ENCODE measurements at regions not wholly inside any gene's neighbourhood (a gene's known extent, or its start where the extent isn't known, plus 50 kb on each side); places are given as distances from the start of the nearest gene placed in this dataset.
"Not testable (repeated sequence)": the region's sequence is repeated elsewhere in the genome, so short reads cannot be mapped to it uniquely, and the experiment has no call there.

GRCh38 chr10:84571146-84571545 is 242.8 kb downstream of the CCSER2 start:
- DNase-seq, result no peak

GRCh38 chr10:84574102-84574501 is 245.7 kb downstream of the CCSER2 start:
- no peak for DNase-seq

- no peak for DNase-seq
Observed at GRCh38 chr10:84581976-84582375, 253.6 kb downstream of the CCSER2 start.

- no peak for DNase-seq
Observed at GRCh38 chr10:84583501-84583900, 255.1 kb downstream of the CCSER2 start.

- DNase-seq, result no peak
Observed at GRCh38 chr10:84587789-84588188, 259.4 kb downstream of the CCSER2 start.

- DNase-seq, result no peak
Observed at GRCh38 chr10:84588426-84588825, 260.0 kb downstream of the CCSER2 start.

GRCh38 chr10:84588971-84589370 is 260.6 kb downstream of the CCSER2 start:
- DNase-seq, result no peak

- DNase-seq, result no peak
Observed at GRCh38 chr10:84589526-84590205, 261.3 kb downstream of the CCSER2 start.

GRCh38 chr10:84590327-84591193 is 262.2 kb downstream of the CCSER2 start:
- no peak for DNase-seq

GRCh38 chr10:84593506-84593905 is 265.1 kb downstream of the CCSER2 start:
- no peak for DNase-seq

GRCh38 chr10:84596585-84596984 is 268.2 kb downstream of the CCSER2 start:
- no peak for DNase-seq

- no peak for DNase-seq
Observed at GRCh38 chr10:84599254-84599653, 270.9 kb downstream of the CCSER2 start.

GRCh38 chr10:84600947-84601346 is 272.6 kb downstream of the CCSER2 start:
- no peak for DNase-seq

GRCh38 chr10:84602543-84602942 is 274.2 kb downstream of the CCSER2 start:
- DNase-seq, result not testable (repeated sequence)

- DNase-seq, result no peak
Observed at GRCh38 chr10:84603971-84604370, 275.6 kb downstream of the CCSER2 start.

GRCh38 chr10:84605802-84606201 is 277.4 kb downstream of the CCSER2 start:
- DNase-seq, result no peak

- no peak for DNase-seq
Observed at GRCh38 chr10:84606428-84606827, 278.0 kb downstream of the CCSER2 start.

GRCh38 chr10:84607044-84607443 is 278.7 kb downstream of the CCSER2 start:
- no peak for DNase-seq

- DNase-seq, result no peak
Observed at GRCh38 chr10:84607523-84607922, 279.1 kb downstream of the CCSER2 start.

GRCh38 chr10:84608126-84608525 is 279.7 kb downstream of the CCSER2 start:
- DNase-seq, result no peak

- no peak for DNase-seq
Observed at GRCh38 chr10:84613336-84614021, 285.1 kb downstream of the CCSER2 start.

GRCh38 chr10:84626397-84627087 is 298.2 kb downstream of the CCSER2 start:
- DNase-seq, result no peak

GRCh38 chr10:84632866-84633265 is 304.5 kb downstream of the CCSER2 start:
- no peak for DNase-seq

Data from CD4-positive, alpha-beta T cell treated with Interleukin-21 for 1 hour (primary cell).